ENCODE measurements at regions not wholly inside any gene's neighbourhood (a gene's known extent, or its start where the extent isn't known, plus 50 kb on each side); places are given as distances from the start of the nearest gene placed in this dataset.
A peak's percentile ranks its signal among the peaks of the same experiment; 100 is the strongest.

DNA sequence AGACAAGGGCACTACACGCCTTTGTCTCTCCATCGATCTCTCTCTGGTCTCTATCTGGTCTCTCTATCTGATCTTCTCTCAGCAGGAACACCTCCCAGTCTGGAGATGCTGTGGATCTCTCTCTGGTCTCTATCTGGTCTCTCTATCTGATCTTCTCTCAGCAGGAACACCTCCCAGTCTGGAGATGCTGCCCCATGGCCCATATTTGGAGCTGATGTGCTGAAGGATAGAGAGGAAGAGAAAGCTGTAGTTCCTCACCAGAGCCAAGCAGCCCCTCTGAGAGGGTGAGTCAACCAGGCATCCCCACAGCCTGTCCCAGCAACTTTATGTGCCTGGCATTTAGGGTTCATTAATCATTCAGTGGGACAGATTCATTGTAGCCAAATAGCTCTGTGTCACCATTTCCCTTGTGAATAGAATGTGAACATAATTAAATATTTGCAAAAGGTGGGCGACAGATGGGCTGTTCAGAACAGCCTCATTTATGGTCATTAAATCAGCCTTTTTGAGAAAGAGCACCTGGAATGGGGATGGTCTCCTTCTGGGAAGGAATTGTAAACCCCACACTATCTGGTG, 189.3 kb upstream of the MAST4 start:
- Mint-ChIP-seq H3K4me1 (peaks cover 34% of the 10 kb centered on the region), H3K9me3 (peaks cover 17% of the 10 kb centered on the region), H3K27ac (peak overlapping the region; percentile 67), H3K4me3 (no peak overlapping the region), H3K36me3 (ENCODE audit: low read depth) (peaks cover 10% of the 10 kb centered on the region), H3K27me3 (ENCODE audit: low read depth, poor library complexity) (no peaks in the 10 kb centered on the region)
- TF ChIP-seq, protein P1, sequence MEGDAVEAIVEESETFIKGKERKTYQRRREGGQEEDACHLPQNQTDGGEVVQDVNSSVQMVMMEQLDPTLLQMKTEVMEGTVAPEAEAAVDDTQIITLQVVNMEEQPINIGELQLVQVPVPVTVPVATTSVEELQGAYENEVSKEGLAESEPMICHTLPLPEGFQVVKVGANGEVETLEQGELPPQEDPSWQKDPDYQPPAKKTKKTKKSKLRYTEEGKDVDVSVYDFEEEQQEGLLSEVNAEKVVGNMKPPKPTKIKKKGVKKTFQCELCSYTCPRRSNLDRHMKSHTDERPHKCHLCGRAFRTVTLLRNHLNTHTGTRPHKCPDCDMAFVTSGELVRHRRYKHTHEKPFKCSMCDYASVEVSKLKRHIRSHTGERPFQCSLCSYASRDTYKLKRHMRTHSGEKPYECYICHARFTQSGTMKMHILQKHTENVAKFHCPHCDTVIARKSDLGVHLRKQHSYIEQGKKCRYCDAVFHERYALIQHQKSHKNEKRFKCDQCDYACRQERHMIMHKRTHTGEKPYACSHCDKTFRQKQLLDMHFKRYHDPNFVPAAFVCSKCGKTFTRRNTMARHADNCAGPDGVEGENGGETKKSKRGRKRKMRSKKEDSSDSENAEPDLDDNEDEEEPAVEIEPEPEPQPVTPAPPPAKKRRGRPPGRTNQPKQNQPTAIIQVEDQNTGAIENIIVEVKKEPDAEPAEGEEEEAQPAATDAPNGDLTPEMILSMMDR (IDR thresholded peaks at IDR 0.05), result no peak
- DNase-seq, result peak; percentile 15

DNA sequence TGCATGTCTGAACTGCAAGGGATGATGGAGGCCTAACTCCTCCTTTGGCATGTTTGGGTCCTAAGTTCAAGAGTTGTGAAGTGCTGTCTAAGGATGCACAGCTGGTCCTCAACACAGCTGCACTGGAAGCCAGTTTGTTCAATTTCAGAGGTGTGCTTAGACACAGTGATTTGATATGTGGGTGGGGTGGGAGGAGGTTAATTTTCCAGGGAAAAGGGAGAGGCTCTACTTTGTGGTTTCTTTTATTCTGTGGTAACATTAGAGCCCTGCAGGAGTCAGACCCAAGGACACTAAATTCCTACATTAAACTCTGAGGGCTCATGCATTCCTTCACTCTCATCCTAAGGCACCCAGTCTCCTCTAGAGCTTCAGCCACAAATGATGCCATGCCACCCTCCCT, 188.4 kb upstream of the MAST4 start:
- Mint-ChIP-seq H3K27ac (peak overlapping the region; percentile 67), H3K4me3 (no peak overlapping the region), H3K9me3 (peaks cover 17% of the 10 kb centered on the region), H3K36me3 (ENCODE audit: low read depth) (peaks cover 10% of the 10 kb centered on the region), H3K27me3 (ENCODE audit: low read depth, poor library complexity) (no peaks in the 10 kb centered on the region), H3K4me1 (peaks cover 34% of the 10 kb centered on the region)
- TF ChIP-seq, protein P1 (IDR thresholded peaks at IDR 0.05), result no peak
- no peak for DNase-seq

DNA sequence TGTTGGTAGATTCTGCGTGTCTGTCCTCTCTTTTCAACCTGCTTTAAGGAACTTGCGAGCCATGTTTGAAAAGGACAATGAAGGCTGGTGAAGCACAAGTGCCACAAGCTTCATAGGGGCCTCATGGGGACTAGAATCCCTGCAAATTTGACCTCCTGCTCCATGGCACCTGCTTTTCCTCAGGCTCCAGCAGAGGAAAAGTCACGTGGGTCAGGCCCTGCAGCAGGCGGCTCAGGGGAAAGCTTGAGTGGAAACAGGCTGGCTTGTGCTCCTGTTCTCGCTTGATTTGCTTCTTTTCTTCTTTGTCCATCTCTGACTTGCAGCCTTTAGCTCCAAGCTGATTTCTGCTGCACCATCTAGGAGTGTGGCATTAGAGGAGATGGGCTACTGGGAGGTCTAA, 187.6 kb upstream of the MAST4 start:
- H3K9me3 Mint-ChIP-seq, result peaks cover 17% of the 10 kb centered on the region
- no peak overlapping the region for H3K27ac Mint-ChIP-seq
- no peak for DNase-seq
- H3K4me3 Mint-ChIP-seq, result no peak overlapping the region
- H3K27me3 Mint-ChIP-seq (ENCODE audit: low read depth, poor library complexity), result no peaks in the 10 kb centered on the region
- H3K4me1 Mint-ChIP-seq, result peaks cover 34% of the 10 kb centered on the region
- peaks cover 10% of the 10 kb centered on the region for H3K36me3 Mint-ChIP-seq (ENCODE audit: low read depth)
- TF ChIP-seq, protein P1 (IDR thresholded peaks at IDR 0.05), result no peak

DNA sequence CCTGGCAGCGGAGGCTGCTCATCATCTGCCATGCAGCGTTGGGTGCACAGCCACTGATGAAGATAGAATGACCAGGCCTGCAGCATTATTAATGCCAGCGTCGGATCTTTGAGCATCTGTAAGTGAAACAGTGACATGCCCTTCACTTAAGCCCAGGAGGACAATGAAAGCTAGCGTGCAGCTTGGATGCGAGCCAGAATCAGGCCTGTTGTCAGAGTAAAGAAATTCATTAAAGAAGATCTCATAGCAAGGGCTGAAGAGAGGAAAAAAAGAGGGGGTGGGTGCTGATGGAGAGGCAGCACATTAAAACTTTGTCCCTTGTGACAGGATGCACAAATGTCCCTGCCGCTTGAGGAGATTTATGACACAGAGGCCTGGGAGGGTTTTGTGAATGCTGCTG, 186.1 kb upstream of the MAST4 start:
- TF ChIP-seq, protein P1 (IDR thresholded peaks at IDR 0.05), result no peak
- H3K4me1 Mint-ChIP-seq, result peaks cover 34% of the 10 kb centered on the region
- H3K27me3 Mint-ChIP-seq (ENCODE audit: low read depth, poor library complexity), result no peaks in the 10 kb centered on the region
- DNase-seq, result no peak
- no peak overlapping the region for H3K4me3 Mint-ChIP-seq
- H3K9me3 Mint-ChIP-seq, result peaks cover 5% of the 10 kb centered on the region
- peaks cover 5% of the 10 kb centered on the region for H3K36me3 Mint-ChIP-seq (ENCODE audit: low read depth)
- no peak overlapping the region for H3K27ac Mint-ChIP-seq

DNA sequence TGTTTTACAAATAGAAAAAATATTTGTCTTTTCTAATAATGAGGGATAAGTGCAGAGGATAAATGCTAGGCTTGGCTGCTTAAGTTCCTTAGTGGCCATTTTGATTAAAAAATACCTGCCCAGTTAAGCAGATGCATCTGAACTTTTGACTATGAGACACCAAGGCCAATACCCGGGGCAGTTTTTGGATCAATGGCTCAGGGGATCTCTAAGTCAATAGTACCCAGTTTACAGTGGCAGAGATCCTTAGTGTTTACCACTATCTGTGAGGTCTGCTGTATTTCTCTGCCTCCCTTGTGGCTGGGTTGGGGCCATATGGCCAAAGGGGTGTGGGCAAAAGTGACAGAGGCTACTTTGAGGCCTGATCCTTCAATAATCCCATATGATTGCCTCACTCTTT, 184.5 kb upstream of the MAST4 start:
- H3K4me1 Mint-ChIP-seq, result peaks cover 29% of the 10 kb centered on the region
- H3K27ac Mint-ChIP-seq, result no peak overlapping the region
- TF ChIP-seq, protein P1 (IDR thresholded peaks at IDR 0.05), result no peak
- DNase-seq, result no peak
- no peaks in the 10 kb centered on the region for H3K27me3 Mint-ChIP-seq (ENCODE audit: low read depth, poor library complexity)
- H3K9me3 Mint-ChIP-seq, result peaks cover 5% of the 10 kb centered on the region
- H3K36me3 Mint-ChIP-seq (ENCODE audit: low read depth), result peaks cover 5% of the 10 kb centered on the region
- no peak overlapping the region for H3K4me3 Mint-ChIP-seq

DNA sequence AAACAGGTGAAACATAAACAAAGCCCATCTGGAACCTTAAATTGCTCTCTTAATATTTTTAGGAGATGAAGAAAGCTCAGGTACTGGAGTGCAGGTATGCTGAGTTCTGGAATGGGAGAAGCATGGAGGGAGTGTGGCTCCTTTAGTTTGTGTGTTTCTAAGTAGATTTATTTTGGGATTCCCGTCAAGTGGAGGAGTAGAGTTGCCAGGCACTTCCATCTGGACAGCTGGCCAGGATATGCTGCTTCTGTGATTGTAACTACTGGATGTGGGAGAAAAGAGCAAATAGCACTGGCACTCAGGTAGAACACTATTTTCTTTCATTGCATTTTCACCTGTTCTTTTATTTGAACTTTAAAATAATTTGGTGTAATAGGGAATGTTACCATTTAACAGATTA, 182.3 kb upstream of the MAST4 start:
- no peak for DNase-seq
- Mint-ChIP-seq H3K4me1 (peaks cover 11% of the 10 kb centered on the region), H3K27me3 (ENCODE audit: low read depth, poor library complexity) (no peaks in the 10 kb centered on the region), H3K9me3 (peaks cover 5% of the 10 kb centered on the region), H3K4me3 (no peak overlapping the region), H3K36me3 (ENCODE audit: low read depth) (peaks cover 5% of the 10 kb centered on the region), H3K27ac (no peak overlapping the region)
- TF ChIP-seq, protein P1 (IDR thresholded peaks at IDR 0.05), result no peak
